Keratinocyte (primary cell): ENCODE measurements at regions not wholly inside any gene's neighbourhood (a gene's known extent, or its start where the extent isn't known, plus 50 kb on each side); places are given as distances from the start of the nearest gene placed in this dataset.

ENCODE experiments used
- EZH2 ChIP-seq: IDR thresholded peaks from one replicate; pipeline ENCODE4 v1.6.1; 2012; ENCODE audit warnings: inconsistent platforms, mild to moderate bottlenecking, low read length, moderate library complexity
- TF ChIP-seq, protein P1 (sequence below), 3 experiments: IDR thresholded peaks in 1 of 3; conservative IDR thresholded peaks in 1 of 3; optimal IDR thresholded peaks in 1 of 3; 2 replicates in 2 of 3; 3 replicates in 1 of 3; pipeline versions ENCODE3 to v1.5.1; 2011; ENCODE audit warnings: low read length in 3 of 3, mild to moderate bottlenecking in 3 of 3, moderate library complexity in 2 of 3, control low read depth in 1 of 3, inconsistent platforms in 1 of 3; ENCODE audit not compliant: insufficient read depth in 2 of 3; ENCODE audit errors: extremely low read depth in 1 of 3

DNA sequence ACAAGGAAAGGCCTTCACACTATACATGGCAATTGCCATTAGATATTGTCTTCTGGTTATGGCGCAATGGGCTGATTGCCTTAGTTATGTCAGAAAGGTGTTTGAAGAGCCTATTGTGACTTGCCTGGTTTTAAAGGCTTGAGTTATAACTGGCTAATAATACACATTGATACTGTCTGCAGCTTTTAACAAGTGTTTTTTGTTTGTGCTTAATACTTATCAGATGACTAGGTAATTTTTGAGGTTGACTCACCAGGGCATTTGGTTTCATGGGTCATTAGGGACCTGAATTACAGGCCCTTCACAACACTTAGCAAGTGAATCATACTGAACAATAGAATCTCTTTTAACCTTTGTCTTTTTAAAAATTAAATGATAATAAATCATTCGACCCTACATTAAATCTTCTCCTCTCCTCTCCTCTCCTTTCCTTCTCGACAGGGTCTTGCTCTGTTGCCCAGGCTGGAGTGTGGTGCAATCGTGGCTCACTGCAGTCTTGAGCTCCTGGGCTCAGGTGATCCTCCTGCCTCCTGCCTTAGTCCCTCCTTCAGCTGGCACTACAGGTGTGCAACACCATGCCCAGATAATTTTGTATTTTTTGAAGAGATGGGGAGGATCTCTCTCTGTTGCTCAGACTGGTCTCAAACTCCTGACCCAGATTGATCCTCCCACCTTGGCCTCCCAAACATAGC, 196.3 kb downstream of the JCAD start:
- TF ChIP-seq, protein P1, sequence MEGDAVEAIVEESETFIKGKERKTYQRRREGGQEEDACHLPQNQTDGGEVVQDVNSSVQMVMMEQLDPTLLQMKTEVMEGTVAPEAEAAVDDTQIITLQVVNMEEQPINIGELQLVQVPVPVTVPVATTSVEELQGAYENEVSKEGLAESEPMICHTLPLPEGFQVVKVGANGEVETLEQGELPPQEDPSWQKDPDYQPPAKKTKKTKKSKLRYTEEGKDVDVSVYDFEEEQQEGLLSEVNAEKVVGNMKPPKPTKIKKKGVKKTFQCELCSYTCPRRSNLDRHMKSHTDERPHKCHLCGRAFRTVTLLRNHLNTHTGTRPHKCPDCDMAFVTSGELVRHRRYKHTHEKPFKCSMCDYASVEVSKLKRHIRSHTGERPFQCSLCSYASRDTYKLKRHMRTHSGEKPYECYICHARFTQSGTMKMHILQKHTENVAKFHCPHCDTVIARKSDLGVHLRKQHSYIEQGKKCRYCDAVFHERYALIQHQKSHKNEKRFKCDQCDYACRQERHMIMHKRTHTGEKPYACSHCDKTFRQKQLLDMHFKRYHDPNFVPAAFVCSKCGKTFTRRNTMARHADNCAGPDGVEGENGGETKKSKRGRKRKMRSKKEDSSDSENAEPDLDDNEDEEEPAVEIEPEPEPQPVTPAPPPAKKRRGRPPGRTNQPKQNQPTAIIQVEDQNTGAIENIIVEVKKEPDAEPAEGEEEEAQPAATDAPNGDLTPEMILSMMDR (optimal IDR thresholded peaks at IDR 0.05 in 1 of 3, IDR thresholded peaks at IDR 0.05 in 1 of 3, conservative IDR thresholded peaks at IDR 0.05 in 1 of 3; ENCODE audit: extremely low read depth in 1 of 3, insufficient read depth in 2 of 3, low read length in 3 of 3), result no peak
- TF ChIP-seq EZH2, result no peak
